ENCODE measurements at regions not wholly inside any gene's neighbourhood (a gene's known extent, or its start where the extent isn't known, plus 50 kb on each side); places are given as distances from the start of the nearest gene placed in this dataset.

- Histone ChIP-seq H3K27me3 (ENCODE audit: control insufficient read depth, insufficient read depth, low read length) (no peaks in the 10 kb centered on the region), H3K4me1 (ENCODE audit: control insufficient read depth, insufficient read depth, low read length) (no peaks in the 10 kb centered on the region), H3K36me3 (ENCODE audit: control insufficient read depth, insufficient read depth, low read length) (no peaks in the 10 kb centered on the region), H3K4me3 (ENCODE audit: low read depth, low read length) (no peak overlapping the region), H3K9ac (ENCODE audit: low read depth, low read length) (no peak overlapping the region), H3K9me3 (ENCODE audit: control insufficient read depth, insufficient read depth, low read length) (no peaks in the 10 kb centered on the region)
Measured at GRCh38 chr1:239739375-239739774, 352.3 kb upstream of the FMN2 start.

GRCh38 chr1:239739919-239740318 lies 351.8 kb upstream of the FMN2 start:
- H3K27me3 ChIP-seq (ENCODE audit: control insufficient read depth, insufficient read depth, low read length): no peaks in the 10 kb centered on the region
- no peak overlapping the region for H3K9ac ChIP-seq (ENCODE audit: low read depth, low read length)
- no peaks in the 10 kb centered on the region for H3K4me1 ChIP-seq (ENCODE audit: control insufficient read depth, insufficient read depth, low read length)
- no peaks in the 10 kb centered on the region for H3K9me3 ChIP-seq (ENCODE audit: control insufficient read depth, insufficient read depth, low read length)
- no peak overlapping the region for H3K4me3 ChIP-seq (ENCODE audit: low read depth, low read length)
- no peaks in the 10 kb centered on the region for H3K36me3 ChIP-seq (ENCODE audit: control insufficient read depth, insufficient read depth, low read length)

- Histone ChIP-seq H3K9me3 (ENCODE audit: control insufficient read depth, insufficient read depth, low read length) (no peaks in the 10 kb centered on the region), H3K4me1 (ENCODE audit: control insufficient read depth, insufficient read depth, low read length) (no peaks in the 10 kb centered on the region), H3K27me3 (ENCODE audit: control insufficient read depth, insufficient read depth, low read length) (no peaks in the 10 kb centered on the region), H3K4me3 (ENCODE audit: low read depth, low read length) (no peak overlapping the region), H3K36me3 (ENCODE audit: control insufficient read depth, insufficient read depth, low read length) (no peaks in the 10 kb centered on the region), H3K9ac (ENCODE audit: low read depth, low read length) (no peak overlapping the region)
Measured at GRCh38 chr1:239742416-239743109, 349.1 kb upstream of the FMN2 start.

GRCh38 chr1:239744851-239745250 lies 346.8 kb upstream of the FMN2 start:
- no peak overlapping the region for H3K9ac ChIP-seq (ENCODE audit: low read depth, low read length)
- no peak overlapping the region for H3K4me3 ChIP-seq (ENCODE audit: low read depth, low read length)
- H3K36me3 ChIP-seq (ENCODE audit: control insufficient read depth, insufficient read depth, low read length): no peaks in the 10 kb centered on the region
- H3K9me3 ChIP-seq (ENCODE audit: control insufficient read depth, insufficient read depth, low read length): no peaks in the 10 kb centered on the region
- no peaks in the 10 kb centered on the region for H3K4me1 ChIP-seq (ENCODE audit: control insufficient read depth, insufficient read depth, low read length)
- no peaks in the 10 kb centered on the region for H3K27me3 ChIP-seq (ENCODE audit: control insufficient read depth, insufficient read depth, low read length)

- Histone ChIP-seq H3K27me3 (ENCODE audit: control insufficient read depth, insufficient read depth, low read length) (no peaks in the 10 kb centered on the region), H3K4me3 (ENCODE audit: low read depth, low read length) (no peak overlapping the region), H3K9me3 (ENCODE audit: control insufficient read depth, insufficient read depth, low read length) (no peaks in the 10 kb centered on the region), H3K9ac (ENCODE audit: low read depth, low read length) (no peak overlapping the region), H3K36me3 (ENCODE audit: control insufficient read depth, insufficient read depth, low read length) (no peaks in the 10 kb centered on the region), H3K4me1 (ENCODE audit: control insufficient read depth, insufficient read depth, low read length) (no peaks in the 10 kb centered on the region)
Measured at GRCh38 chr1:239755107-239755912, 336.4 kb upstream of the FMN2 start.

GRCh38 chr1:239757716-239758115 lies 334.0 kb upstream of the FMN2 start:
- Histone ChIP-seq H3K4me1 (ENCODE audit: control insufficient read depth, insufficient read depth, low read length) (peaks cover 2% of the 10 kb centered on the region), H3K9me3 (ENCODE audit: control insufficient read depth, insufficient read depth, low read length) (no peaks in the 10 kb centered on the region), H3K9ac (ENCODE audit: low read depth, low read length) (no peak overlapping the region), H3K27me3 (ENCODE audit: control insufficient read depth, insufficient read depth, low read length) (no peaks in the 10 kb centered on the region), H3K36me3 (ENCODE audit: control insufficient read depth, insufficient read depth, low read length) (no peaks in the 10 kb centered on the region), H3K4me3 (ENCODE audit: low read depth, low read length) (no peak overlapping the region)

- Histone ChIP-seq H3K27me3 (ENCODE audit: control insufficient read depth, insufficient read depth, low read length) (no peaks in the 10 kb centered on the region), H3K9me3 (ENCODE audit: control insufficient read depth, insufficient read depth, low read length) (no peaks in the 10 kb centered on the region), H3K9ac (ENCODE audit: low read depth, low read length) (no peak overlapping the region), H3K36me3 (ENCODE audit: control insufficient read depth, insufficient read depth, low read length) (no peaks in the 10 kb centered on the region), H3K4me3 (ENCODE audit: low read depth, low read length) (no peak overlapping the region), H3K4me1 (ENCODE audit: control insufficient read depth, insufficient read depth, low read length) (peaks cover 2% of the 10 kb centered on the region)
Measured at GRCh38 chr1:239758756-239759155, 332.9 kb upstream of the FMN2 start.

GRCh38 chr1:239761509-239761908 lies 330.2 kb upstream of the FMN2 start:
- Histone ChIP-seq H3K27me3 (ENCODE audit: control insufficient read depth, insufficient read depth, low read length) (no peaks in the 10 kb centered on the region), H3K4me3 (ENCODE audit: low read depth, low read length) (no peak overlapping the region), H3K36me3 (ENCODE audit: control insufficient read depth, insufficient read depth, low read length) (no peaks in the 10 kb centered on the region), H3K9me3 (ENCODE audit: control insufficient read depth, insufficient read depth, low read length) (no peaks in the 10 kb centered on the region), H3K4me1 (ENCODE audit: control insufficient read depth, insufficient read depth, low read length) (peaks cover 2% of the 10 kb centered on the region), H3K9ac (ENCODE audit: low read depth, low read length) (no peak overlapping the region)

- Histone ChIP-seq H3K27me3 (ENCODE audit: control insufficient read depth, insufficient read depth, low read length) (no peaks in the 10 kb centered on the region), H3K9ac (ENCODE audit: low read depth, low read length) (no peak overlapping the region), H3K4me1 (ENCODE audit: control insufficient read depth, insufficient read depth, low read length) (peaks cover 2% of the 10 kb centered on the region), H3K4me3 (ENCODE audit: low read depth, low read length) (no peak overlapping the region), H3K36me3 (ENCODE audit: control insufficient read depth, insufficient read depth, low read length) (no peaks in the 10 kb centered on the region), H3K9me3 (ENCODE audit: control insufficient read depth, insufficient read depth, low read length) (no peaks in the 10 kb centered on the region)
Measured at GRCh38 chr1:239763850-239764249, 327.8 kb upstream of the FMN2 start.

- Histone ChIP-seq H3K9ac (ENCODE audit: low read depth, low read length) (no peak overlapping the region), H3K27me3 (ENCODE audit: control insufficient read depth, insufficient read depth, low read length) (no peaks in the 10 kb centered on the region), H3K4me3 (ENCODE audit: low read depth, low read length) (no peak overlapping the region), H3K9me3 (ENCODE audit: control insufficient read depth, insufficient read depth, low read length) (no peaks in the 10 kb centered on the region), H3K4me1 (ENCODE audit: control insufficient read depth, insufficient read depth, low read length) (peaks cover 2% of the 10 kb centered on the region), H3K36me3 (ENCODE audit: control insufficient read depth, insufficient read depth, low read length) (no peaks in the 10 kb centered on the region)
Measured at GRCh38 chr1:239764546-239764945, 327.1 kb upstream of the FMN2 start.

GRCh38 chr1:239765163-239765562 lies 326.5 kb upstream of the FMN2 start:
- H3K36me3 ChIP-seq (ENCODE audit: control insufficient read depth, insufficient read depth, low read length): no peaks in the 10 kb centered on the region
- no peak overlapping the region for H3K9ac ChIP-seq (ENCODE audit: low read depth, low read length)
- H3K4me3 ChIP-seq (ENCODE audit: low read depth, low read length): no peak overlapping the region
- H3K4me1 ChIP-seq (ENCODE audit: control insufficient read depth, insufficient read depth, low read length): peaks cover 2% of the 10 kb centered on the region
- H3K9me3 ChIP-seq (ENCODE audit: control insufficient read depth, insufficient read depth, low read length): no peaks in the 10 kb centered on the region
- no peaks in the 10 kb centered on the region for H3K27me3 ChIP-seq (ENCODE audit: control insufficient read depth, insufficient read depth, low read length)

- Histone ChIP-seq H3K4me1 (ENCODE audit: control insufficient read depth, insufficient read depth, low read length) (no peaks in the 10 kb centered on the region), H3K4me3 (ENCODE audit: low read depth, low read length) (no peak overlapping the region), H3K9ac (ENCODE audit: low read depth, low read length) (no peak overlapping the region), H3K36me3 (ENCODE audit: control insufficient read depth, insufficient read depth, low read length) (no peaks in the 10 kb centered on the region), H3K9me3 (ENCODE audit: control insufficient read depth, insufficient read depth, low read length) (no peaks in the 10 kb centered on the region), H3K27me3 (ENCODE audit: control insufficient read depth, insufficient read depth, low read length) (no peaks in the 10 kb centered on the region)
Measured at GRCh38 chr1:239771550-239771949, 320.1 kb upstream of the FMN2 start.
